Fibroblast of villous mesenchyme (primary cell): ENCODE measurements at regions not wholly inside any gene's neighbourhood (a gene's known extent, or its start where the extent isn't known, plus 50 kb on each side); places are given as distances from the start of the nearest gene placed in this dataset.

Source experiments
- DNase-seq: peaks from one replicate; pipeline ENCODE4 v3.0.0-alpha.2; 2010; ENCODE audit warnings: low read depth
- H3K4me3 ChIP-seq: 2 replicates; pipeline ENCODE4 v1.5.1; 2011; ENCODE audit warnings: low read depth, mild to moderate bottlenecking, low read length
- CTCF ChIP-seq: IDR thresholded peaks from 2 replicates; pipeline ENCODE4 v1.5.1; 2012; ENCODE audit warnings: low read depth, mild to moderate bottlenecking, low read length; ENCODE audit not compliant: insufficient read depth

GRCh38 chr21:28768753-28769152, 223.9 kb downstream of the LTN1 start:
- DNase-seq: no peak
- H3K4me3 ChIP-seq: no peak overlapping the region
- no peak for TF ChIP-seq CTCF

GRCh38 chr21:28767523-28767922, 225.2 kb downstream of the LTN1 start:
- DNase-seq: no peak
- no peak overlapping the region for H3K4me3 ChIP-seq

GRCh38 chr21:28763809-28764418, 228.8 kb downstream of the LTN1 start:
- no peak for DNase-seq
- H3K4me3 ChIP-seq: no peak overlapping the region

More at GRCh38 chr21:28767523-28767922, 225.2 kb downstream of the LTN1 start:
- no peak for TF ChIP-seq CTCF

GRCh38 chr21:28762357-28762735, 230.3 kb downstream of the LTN1 start:
- no peak for TF ChIP-seq CTCF
- DNase-seq: no peak

More at GRCh38 chr21:28763809-28764418, 228.8 kb downstream of the LTN1 start:
- no peak for TF ChIP-seq CTCF

GRCh38 chr21:28761674-28762356, 230.9 kb downstream of the LTN1 start:
- TF ChIP-seq CTCF: no peak
- DNase-seq: no peak
- H3K4me3 ChIP-seq: no peak overlapping the region

More at GRCh38 chr21:28762357-28762735, 230.3 kb downstream of the LTN1 start:
- H3K4me3 ChIP-seq: no peak overlapping the region

GRCh38 chr21:28758883-28759242, 233.8 kb downstream of the LTN1 start:
- H3K4me3 ChIP-seq: no peak overlapping the region
- no peak for DNase-seq
- no peak for TF ChIP-seq CTCF
